GM18870 (cell line): ENCODE measurements at regions not wholly inside any gene's neighbourhood (a gene's known extent, or its start where the extent isn't known, plus 50 kb on each side); places are given as distances from the start of the nearest gene placed in this dataset.

Source experiments
- ATAC-seq: cut with Tn5 transposase; IDR thresholded peaks from one replicate; pipeline ENCODE4 v1.9.1; 2021; ENCODE audit warnings: moderate library complexity; ENCODE audit not compliant: unreplicated experiment

DNA sequence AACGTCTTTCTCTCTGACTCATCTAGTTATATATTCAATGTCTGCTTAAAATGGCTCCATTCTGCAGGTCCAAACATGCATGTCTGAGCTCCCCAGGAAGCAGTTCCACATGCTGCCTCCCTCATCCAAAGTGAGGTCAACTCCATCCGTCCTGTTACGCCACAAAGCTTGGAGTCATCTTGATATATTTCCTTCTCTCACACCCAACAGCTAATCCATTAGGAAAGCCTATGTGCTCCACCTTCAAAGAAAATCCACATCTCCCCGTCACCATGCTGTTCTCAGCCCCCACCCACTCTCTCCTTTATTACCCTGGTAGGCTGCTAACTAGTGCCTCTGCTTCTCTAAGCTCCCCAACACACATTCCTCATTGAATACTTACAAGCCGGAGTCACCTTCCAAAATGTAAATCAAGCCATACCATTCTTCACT is 130.2 kb upstream of the SYNDIG1 start:
- no peak for ATAC-seq

DNA sequence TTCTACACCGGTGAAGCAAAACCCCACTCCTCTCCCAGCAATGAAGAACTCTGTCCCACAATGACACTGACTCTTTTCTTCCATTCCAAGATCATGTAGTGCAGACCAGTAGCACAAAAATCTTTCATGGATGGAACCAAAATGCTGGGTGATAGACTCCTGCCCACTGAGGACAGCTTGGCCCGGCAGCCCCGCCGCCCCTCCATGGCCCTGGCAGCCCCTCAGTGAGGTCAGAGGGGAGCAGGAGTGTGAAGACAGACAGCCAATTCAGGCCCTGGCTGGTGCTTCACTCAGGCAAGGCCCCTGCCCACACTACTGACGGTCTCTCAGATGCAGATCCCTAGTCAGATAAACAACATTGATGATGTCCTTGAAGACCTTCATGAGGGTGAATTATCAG is 131.9 kb upstream of the SYNDIG1 start:
- ATAC-seq = no peak

DNA sequence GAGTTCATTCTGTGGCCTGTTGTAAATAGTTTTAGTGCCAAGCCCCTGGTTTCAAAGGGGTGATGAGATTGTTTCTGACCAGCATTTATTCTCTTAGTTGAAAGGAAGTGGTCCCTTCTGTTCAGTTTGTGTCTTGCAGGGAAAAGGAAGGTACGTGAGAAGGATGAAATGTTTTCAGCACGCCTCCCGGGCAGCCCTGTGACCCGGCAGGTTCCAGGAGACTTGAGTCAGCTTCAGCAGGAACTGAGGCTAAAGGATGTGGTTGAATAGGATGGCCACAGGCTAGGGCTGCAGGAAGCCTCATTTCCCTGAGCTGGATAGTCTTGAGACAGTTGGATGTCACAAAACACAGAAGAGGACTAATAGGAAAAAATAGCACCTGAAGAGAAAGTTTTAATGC is 132.4 kb upstream of the SYNDIG1 start:
- ATAC-seq = no peak

DNA sequence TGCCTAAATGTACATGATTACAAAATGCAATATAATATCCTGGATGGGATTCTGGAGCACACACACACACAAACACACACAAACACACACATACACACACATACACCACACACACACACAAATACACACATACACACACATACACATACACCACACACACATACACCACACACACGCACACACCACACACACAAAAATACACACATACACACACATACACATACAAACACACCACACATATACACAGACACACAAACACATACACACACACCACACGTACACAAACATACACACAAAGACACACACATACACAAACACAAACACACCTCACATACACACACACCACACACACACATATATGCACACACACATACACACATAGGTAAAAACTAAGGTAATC is 134.6 kb upstream of the SYNDIG1 start:
- ATAC-seq = no peak

DNA sequence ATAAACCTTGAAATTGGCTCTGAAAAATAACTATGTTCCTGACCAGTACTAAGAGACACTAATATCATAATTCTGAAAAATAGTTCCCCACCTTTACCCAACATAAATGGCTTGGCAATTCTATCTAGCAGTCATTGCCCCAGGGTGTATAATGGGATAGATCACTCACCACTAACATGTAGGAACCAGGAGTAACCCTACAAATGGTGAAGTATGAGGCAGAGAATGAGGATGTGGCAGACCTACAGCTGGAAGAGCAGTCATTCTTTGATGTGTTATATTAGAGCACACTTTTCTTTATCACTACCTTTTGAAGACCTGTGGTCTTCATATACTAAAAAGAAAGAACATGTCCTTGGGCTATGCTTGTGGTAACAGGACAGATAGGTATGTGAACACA is 136.5 kb upstream of the SYNDIG1 start:
- no peak for ATAC-seq

DNA sequence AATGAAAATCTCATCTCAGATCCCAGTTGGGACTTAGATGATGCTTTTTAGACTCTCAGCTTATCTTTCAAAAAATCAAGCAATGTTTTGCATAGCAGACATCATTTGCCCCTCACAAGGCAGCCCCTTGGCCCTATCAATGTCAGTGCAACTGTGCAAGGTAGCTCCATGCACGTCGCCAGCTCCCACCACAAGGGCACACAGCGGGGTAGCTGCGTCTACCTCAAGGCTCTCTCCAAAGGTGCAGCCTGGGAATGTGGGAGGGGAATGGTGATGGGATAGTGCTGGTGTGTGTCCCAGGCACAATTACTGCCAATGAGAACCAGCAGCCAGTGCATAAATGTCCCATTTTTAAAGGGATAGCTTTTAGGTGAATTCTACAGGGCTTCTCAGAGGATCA is 137.5 kb upstream of the SYNDIG1 start:
- ATAC-seq = no peak

DNA sequence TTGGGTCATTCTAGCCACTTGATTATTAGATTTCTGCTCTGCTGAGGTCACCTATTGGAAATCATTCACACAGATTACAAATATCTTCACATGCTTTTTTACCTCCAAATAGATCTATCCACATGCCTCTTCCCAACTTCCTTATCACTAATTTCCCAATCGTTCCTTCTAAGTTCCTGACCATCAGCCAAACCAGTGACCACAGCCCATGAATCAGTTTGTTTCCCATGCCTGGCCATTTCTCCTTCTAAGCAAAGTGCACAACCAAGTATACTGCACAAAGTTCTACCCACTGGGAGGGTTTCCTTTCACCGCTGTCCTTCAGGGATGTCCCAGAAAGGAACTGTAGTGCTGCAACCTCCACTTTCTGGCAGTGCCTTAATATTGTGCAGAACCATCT is 140.5 kb upstream of the SYNDIG1 start:
- no peak for ATAC-seq

DNA sequence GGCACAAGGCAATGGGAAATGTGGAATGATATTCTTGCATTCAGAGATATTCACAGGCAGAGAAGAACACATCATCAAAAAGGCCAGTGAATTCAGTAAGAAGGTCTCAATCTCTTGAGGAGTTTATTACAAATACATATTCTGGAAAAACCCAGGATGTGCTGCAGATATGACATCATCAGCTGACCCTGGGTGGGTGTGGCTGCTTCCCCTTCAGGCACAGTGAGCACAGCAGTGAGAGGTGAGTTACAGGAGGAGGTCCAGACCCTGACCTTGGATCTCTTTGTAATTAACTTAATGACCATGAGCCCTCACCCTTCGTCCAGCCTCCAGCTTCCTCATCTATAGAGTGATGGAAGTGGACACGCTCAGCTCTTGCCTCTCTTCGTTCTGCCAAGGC is 147.5 kb upstream of the SYNDIG1 start:
- ATAC-seq = no peak

DNA sequence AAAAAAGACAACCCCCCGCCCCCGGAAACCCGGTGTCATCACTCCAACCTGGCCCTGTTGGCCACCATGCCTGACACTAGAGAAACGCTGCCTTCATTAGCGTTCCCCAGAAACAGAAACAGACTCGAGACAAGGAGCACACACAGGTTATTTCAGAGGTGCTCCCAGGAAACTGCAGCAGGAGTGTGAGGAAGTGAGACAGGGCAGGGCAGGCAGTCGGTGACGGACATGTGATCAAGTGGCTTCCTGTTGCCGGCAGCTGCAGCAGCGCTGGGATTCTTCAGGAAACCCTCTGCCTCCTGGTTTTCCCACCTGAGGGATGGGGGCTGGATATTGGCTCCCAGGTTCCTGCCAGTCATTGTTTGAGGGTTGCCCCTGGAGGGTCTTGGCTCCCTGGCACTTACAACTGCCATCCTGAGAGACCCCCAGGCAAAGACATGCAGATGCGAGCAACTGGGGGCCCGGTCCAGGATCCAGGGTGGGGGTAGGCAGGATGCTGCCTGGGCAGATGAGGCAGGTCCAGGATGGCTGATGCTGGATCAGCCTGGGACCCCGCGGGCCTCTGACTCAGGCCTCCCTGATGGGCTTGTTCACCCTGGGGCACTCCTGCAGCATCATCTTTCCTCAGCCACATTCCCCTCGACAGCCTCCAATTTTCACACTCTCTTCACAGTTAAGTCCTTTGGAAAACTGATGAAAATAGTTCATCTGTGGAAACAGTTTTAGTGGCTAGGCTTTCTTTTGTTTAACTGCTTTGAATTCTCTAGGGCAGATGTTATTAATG is 150.7 kb upstream of the SYNDIG1 start:
- ATAC-seq = no peak

DNA sequence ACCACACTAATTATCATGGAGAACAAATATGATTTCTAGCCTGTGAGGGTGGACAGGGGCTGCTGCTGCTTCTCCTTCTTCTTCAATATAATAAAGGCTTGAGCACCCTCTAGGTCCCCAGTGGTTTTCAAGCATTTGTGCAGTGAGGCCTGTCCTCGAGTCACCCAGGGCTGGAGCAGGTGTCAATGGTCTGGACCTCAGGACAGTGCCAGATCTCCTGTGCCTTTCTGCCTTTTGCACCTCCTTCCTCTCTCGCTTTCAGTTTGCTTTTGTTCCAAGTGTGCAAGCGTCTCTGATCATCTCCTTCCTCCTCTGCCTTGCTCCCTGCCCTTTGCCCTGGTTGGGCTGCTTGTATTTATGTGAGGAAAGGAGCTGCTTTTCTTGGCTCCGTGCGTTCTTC is 152.2 kb upstream of the SYNDIG1 start:
- ATAC-seq = no peak

DNA sequence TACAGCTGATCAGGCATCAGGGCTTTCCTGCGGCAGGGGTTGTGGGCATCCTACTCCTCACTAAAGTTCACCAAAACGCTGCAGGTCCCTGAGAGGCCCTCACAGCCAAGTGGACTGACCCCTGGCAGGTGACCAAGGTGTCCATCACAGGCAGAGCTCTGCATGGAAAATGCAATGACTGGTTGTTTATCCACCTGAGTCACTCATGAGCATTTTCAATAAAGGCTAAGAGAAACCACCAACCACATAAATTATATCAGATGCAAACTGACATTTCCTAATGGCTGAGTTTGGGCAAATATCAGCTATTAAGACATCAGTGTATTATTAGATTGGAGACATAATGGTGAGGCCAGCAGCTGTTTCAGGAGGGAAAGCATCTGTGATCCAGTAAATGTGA is 152.7 kb upstream of the SYNDIG1 start:
- no peak for ATAC-seq

DNA sequence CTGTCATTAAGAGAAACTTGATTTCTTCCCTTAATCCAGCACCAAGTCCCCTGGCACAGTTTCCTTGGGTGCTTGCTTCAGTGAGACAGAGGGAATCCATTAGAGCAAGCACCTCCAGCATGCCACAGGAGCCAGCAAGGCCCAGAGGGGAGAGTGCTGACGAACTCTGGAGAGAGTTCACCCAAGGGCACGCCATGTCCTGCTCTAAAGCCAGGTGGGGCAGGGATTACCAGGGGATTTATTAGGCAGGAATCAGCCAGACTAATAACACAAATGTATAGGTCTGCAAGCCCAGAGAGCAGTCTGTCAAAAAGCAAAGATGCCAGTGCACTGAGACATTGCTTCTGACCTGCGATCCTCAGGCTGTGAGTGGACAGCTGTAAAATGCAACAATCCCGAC is 155.4 kb upstream of the SYNDIG1 start:
- no peak for ATAC-seq

DNA sequence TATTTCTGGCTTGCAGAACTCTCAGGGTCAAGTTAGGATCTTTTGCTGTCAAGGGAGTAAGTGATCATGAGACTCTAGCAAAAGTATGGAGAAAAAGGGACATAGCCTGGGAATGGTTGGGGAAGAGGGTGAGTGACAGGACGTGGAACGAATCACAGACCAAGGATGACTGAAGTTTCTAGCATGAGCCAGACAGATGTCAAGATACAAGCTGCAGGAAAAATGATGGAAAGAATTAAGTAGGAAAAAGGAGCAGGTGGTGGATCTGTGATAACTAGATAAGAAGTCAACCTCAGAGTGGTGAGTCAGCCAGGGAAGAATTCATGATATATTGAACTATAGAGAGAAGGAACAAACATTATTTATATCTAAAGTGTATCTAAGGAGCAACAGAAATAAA is 159.8 kb upstream of the SYNDIG1 start:
- no peak for ATAC-seq

DNA sequence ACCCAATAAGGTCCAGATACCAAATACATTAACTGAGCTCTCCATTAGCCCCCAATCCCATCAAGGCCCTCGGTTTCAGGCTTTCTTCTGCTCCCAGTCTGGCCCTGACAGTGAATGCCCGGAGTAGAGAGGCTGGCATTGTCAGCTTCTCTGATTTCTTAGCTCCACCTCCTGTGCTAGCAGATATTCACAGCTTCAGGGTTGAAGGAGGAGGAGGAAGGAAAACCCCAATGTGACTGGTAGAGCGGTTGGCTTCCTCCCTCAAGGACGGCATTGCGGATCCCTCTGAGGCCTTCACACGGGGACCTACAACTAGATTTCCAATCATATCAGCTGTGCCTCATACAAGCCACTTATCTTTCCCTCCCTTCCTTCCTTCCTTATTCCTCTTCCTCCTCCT is 164.1 kb upstream of the SYNDIG1 start:
- ATAC-seq = no peak

DNA sequence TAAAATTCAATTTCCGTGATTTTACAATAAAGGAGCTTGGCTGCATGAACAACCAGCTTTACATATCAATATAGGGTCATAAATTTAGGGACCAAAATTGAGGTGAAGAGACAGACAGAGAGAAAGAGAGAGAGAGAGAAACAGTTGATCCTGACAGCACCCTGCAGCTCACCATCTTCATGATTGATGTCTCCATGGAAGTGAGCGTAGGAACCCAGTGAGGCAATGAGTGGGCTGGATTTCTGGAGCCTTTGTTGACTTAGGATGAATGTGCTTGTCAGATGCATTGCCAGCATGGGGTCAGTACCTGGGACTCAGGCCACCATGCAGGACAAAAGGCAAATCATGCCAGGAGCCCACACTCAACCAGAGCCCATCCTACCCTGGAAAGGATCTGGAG is 165.1 kb upstream of the SYNDIG1 start:
- ATAC-seq = no peak

DNA sequence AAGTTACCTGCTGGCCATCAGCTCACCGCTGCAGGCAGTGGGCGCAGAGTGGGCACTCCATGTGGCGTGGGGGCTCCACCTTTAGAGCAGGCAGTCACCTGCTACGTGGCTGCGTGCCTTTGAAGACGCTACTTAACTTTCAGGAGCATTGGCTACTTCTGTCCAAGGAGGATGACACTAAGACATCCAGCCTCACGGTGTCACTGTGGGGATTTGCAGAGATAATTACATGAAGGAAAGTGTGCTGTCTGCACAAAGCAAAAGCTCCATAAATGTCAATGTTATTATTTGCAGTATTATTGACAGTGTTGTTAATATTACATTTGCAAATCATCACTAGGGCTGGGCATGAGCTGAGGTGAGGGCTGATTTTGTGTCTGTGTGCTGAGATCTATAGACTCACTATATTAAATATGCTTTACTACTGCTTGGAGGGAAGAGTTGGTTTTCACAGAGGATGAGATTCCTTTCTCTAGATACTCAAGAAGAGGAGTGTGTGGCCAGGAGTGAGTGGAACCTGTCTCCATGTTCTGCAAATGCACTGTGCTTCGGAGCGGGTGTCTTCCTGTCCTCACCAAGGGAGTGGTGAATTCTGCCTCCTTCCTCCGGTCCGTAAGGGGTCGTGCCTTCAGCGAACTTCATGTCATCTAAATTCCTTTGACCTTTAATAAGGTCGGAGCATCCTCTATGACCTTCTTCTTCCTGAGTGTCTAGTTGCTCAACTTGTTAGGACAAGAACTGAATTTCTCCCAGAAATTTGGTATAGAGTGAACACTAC is 165.8 kb upstream of the SYNDIG1 start:
- no peak for ATAC-seq

DNA sequence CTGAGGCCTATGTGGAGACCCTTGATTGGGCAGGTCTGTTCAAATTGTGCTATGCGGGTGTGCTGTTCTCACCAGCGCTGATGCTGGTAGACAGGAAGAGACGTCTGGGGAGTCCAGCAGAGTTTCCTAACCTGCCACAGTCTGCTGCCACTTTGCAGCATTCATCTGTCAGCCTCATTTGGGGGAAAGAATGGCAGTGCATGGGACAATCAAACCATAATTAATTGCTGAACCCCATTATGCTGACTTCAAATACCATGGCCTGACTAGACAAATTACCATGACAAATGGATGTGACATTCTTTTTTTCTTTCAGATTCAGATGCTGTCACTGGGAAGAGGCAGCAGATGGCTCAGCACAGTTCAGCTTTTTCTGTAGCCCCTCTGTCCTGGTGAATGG is 171.4 kb upstream of the SYNDIG1 start:
- ATAC-seq = no peak

DNA sequence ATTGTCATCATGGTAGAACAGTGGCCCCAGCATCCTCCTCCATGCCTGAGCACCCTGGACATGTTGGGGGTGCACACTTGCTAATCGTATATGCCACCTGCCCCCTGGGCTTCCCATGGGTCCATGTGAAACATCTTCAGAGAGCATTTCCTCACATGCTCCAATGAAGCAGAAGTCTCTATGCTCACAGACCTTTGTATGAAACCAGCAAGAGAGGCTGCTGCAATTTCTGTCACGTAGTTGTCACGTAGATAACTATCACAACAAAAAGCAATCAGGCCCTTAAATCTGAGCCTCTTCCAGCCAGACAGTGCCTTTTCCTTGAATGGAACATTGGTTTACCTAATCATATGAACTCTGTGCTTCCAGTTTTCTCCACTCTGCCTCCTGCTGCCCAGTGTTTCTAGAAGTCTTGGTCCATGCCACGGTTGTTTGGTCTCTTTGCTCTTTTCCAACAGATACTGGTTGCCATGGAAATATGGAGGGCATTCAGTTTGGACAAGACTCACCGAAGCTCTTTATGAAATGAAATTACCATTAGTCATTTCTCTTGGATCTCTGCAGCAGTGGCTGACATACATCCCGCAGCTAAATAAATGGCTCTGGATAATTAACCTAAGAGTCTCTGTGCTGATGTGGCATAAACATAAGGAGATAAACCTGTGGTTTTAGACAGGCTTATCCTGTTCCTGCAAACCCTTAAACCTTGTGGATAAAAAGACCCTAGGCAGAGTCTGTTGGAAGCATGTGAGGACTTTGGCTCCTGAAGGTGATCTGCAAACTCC is 172.8 kb upstream of the SYNDIG1 start:
- ATAC-seq = no peak

DNA sequence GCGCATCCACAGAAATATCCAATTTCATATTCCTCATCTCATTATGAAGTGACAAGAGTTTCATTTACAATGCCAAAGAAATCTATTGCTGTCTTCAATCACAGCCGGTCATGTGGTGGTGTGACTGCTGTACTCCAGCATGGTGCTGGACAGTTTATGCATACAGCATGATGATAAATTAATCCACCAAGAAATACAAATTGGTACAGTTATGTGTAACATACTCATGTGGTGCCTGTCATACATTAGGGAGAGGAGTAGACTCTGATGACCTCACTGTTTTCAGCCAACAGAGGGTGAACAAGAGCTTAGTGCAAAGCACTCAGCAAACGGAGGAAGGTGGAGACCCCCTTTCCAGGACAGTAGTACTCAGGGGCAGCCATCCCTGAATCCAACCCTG is 178.4 kb upstream of the SYNDIG1 start:
- ATAC-seq = no peak

DNA sequence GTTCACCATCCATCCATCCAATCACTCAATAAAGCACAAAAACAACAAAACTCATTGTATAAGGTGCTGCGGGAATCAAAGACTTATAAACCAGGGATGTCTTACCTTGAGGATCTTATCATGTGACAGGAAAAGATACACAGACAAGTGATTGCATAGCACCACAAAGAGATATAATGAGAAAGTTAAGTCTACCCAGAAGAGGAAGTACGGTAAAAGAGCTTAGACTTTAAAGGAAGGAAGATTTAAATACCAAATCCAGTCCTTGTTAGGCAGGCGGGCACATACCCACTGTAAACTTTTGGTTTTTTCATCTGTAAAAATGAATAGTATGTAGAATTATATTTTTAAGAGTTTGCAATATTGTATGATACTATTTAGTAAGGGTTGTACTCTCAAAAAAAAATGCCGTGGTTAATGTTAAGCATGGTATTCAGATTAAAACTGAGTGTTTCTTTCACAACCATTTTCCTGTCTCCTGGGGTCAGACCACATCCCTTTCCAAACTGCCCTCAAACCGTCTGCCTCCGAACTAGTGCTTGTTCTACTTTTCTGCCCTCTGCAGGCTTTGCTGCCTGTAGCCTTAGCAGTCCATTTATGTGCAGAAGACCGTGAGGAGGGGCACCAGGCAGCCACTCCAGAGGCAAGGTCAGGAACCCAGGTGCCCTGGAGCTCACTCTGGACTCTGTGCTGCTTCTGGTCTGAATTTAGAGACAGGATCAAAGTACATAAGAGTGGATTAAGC is 179.5 kb upstream of the SYNDIG1 start:
- no peak for ATAC-seq

DNA sequence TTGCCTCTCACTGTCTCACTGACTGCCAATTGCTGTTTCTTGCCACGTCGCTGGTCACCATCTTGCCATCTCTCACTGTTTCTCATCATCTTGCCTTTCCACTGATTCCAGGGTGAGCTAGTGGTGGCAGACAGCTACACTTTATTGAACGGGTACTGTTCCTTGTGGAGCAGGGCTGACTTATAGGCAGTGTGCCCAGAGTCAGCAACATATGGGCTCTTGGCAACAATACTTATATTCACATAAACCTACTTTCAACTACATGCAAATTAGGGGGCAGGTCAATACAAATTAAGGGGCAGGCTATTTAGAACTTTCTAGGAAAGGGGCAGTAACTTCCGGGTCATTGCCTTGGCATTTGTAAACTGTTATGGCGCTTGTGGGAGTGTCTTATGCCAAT is 186.2 kb upstream of the SYNDIG1 start:
- no peak for ATAC-seq
